ENCODE measurements at regions not wholly inside any gene's neighbourhood (a gene's known extent, or its start where the extent isn't known, plus 50 kb on each side); places are given as distances from the start of the nearest gene placed in this dataset.

- intact Hi-C loops (cut with micrococcal nuclease) (loop anchor here (1.0 to 5.0 kb wide), 4 partner anchors 161 to 1471 kb away; no protein-coding TSS in a partner anchor), dilution Hi-C loops (cut with MboI; ENCODE audit: extremely low pct_ligation_motif_present, low sequenced_read_pairs) (no loop called here)
- H3K9me1 ChIP-seq (replicated peaks; ENCODE audit: control insufficient read depth, extremely low read depth, insufficient read depth, low read length), result no peaks in the 10 kb centered on the region
- H3K9ac ChIP-seq (replicated peaks; ENCODE audit: extremely low read depth, insufficient read depth, low read length), result no peak overlapping the region
- no peaks in the 10 kb centered on the region for H3K4me1 ChIP-seq (ENCODE audit: control insufficient read depth, extremely low read depth, insufficient read depth, low read length)
- no peaks in the 10 kb centered on the region for H3K9me3 ChIP-seq (replicated peaks; ENCODE audit: control insufficient read depth, insufficient read depth, low read length)
- no peaks in the 10 kb centered on the region for H4K20me1 ChIP-seq (replicated peaks; ENCODE audit: control insufficient read depth, extremely low read depth, insufficient read depth, low read length)
- no peaks in the 10 kb centered on the region for H3K27me3 ChIP-seq (ENCODE audit: control insufficient read depth in 2 of 2, insufficient read depth in 2 of 2, low read length in 2 of 2)
- H3K4me3 ChIP-seq (replicated peaks in 1 of 3; ENCODE audit: insufficient read depth in 1 of 3, low read depth in 1 of 3, low read length in 3 of 3), result no peak overlapping the region
- no peak overlapping the region for H2AFZ ChIP-seq (ENCODE audit: low read depth, low read length)
- no peak overlapping the region for H3K4me2 ChIP-seq (ENCODE audit: insufficient read depth, low read length)
- ChIA-PET POLR2A (no interaction called here), CTCF (interaction anchor here (0.9 to 1.6 kb wide), 6 partner anchors 11 to 163 kb away, joined by 3 to 10 read pairs (median 6); no protein-coding TSS in a partner anchor)
- no peaks in the 10 kb centered on the region for H3K36me3 ChIP-seq (ENCODE audit: control insufficient read depth in 2 of 2, extremely low read depth in 1 of 2, insufficient read depth in 2 of 2, low read length in 2 of 2)
- BruUV-seq (replicated peaks), result no TSS peak
- FAIRE-seq (peak; percentile 63), DNase-seq (ENCODE audit: low read depth, low spot score) (peak; percentile 46)
- no peak overlapping the region for H3K27ac ChIP-seq (ENCODE audit: insufficient read depth, low read depth, low read length)
- no peaks in the 10 kb centered on the region for H3K79me2 ChIP-seq (ENCODE audit: control insufficient read depth, insufficient read depth, low read length)
- TF ChIP-seq JUN (IDR thresholded peaks at IDR 0.05; ENCODE audit: borderline replicate concordance, insufficient read depth, insufficient read length, low read depth) (no peak), POLR2A (IDR thresholded peaks at IDR 0.05; ENCODE audit: low read depth, low read length) (no peak), POLR2AphosphoS5 (IDR thresholded peaks at IDR 0.05; ENCODE audit: insufficient read depth, low read depth, low read length) (no peak), CTCF (IDR thresholded peaks at IDR 0.05; ENCODE audit: extremely low read depth in 1 of 2, insufficient read depth in 1 of 2, low read depth in 1 of 2, low read length in 2 of 2) (peak; percentile 60 to 64)
Observed at GRCh38 chr14:83463500-83464098, 1929.9 kb upstream of the SEL1L start.

- dilution Hi-C loops (cut with MboI; ENCODE audit: extremely low pct_ligation_motif_present, low sequenced_read_pairs) (no loop called here), intact Hi-C loops (cut with micrococcal nuclease) (no loop called here)
- ChIA-PET CTCF (no interaction called here), POLR2A (no interaction called here)
- no TSS peak for BruUV-seq (replicated peaks)
- TF ChIP-seq GATA2 (IDR thresholded peaks at IDR 0.05; ENCODE audit: insufficient read depth, insufficient read length, low read depth, low read length), result no peak
- TF ChIP-seq POLR2A (IDR thresholded peaks at IDR 0.05; ENCODE audit: low read depth, low read length), result no peak
- no peak for TF ChIP-seq JUN (IDR thresholded peaks at IDR 0.05; ENCODE audit: borderline replicate concordance, insufficient read depth, insufficient read length, low read depth)
- TF ChIP-seq EZH2 (IDR thresholded peaks at IDR 0.05; ENCODE audit: borderline replicate concordance, low read depth, low read length, severe bottlenecking), result no peak
- no peak for TF ChIP-seq CTCF (IDR thresholded peaks at IDR 0.05; ENCODE audit: extremely low read depth in 1 of 2, insufficient read depth in 1 of 2, low read depth in 1 of 2, low read length in 2 of 2)
- TF ChIP-seq FOS (IDR thresholded peaks at IDR 0.05; ENCODE audit: borderline replicate concordance, insufficient read depth, low read length), result no peak
- TF ChIP-seq MYC (IDR thresholded peaks at IDR 0.05; ENCODE audit: low read depth, low read length), result no peak
- TF ChIP-seq MAX (IDR thresholded peaks at IDR 0.05; ENCODE audit: insufficient read depth, insufficient read length), result no peak
- no peak for TF ChIP-seq POLR2AphosphoS5 (IDR thresholded peaks at IDR 0.05; ENCODE audit: insufficient read depth, low read depth, low read length)
- Histone ChIP-seq H3K36me3 (ENCODE audit: control insufficient read depth in 2 of 2, extremely low read depth in 1 of 2, insufficient read depth in 2 of 2, low read length in 2 of 2) (no peaks in the 10 kb centered on the region), H3K4me2 (ENCODE audit: insufficient read depth, low read length) (no peak overlapping the region), H3K9me3 (replicated peaks; ENCODE audit: control insufficient read depth, insufficient read depth, low read length) (no peaks in the 10 kb centered on the region), H3K4me1 (ENCODE audit: control insufficient read depth, extremely low read depth, insufficient read depth, low read length) (no peaks in the 10 kb centered on the region), H2AFZ (ENCODE audit: low read depth, low read length) (no peak overlapping the region), H3K9ac (replicated peaks; ENCODE audit: extremely low read depth, insufficient read depth, low read length) (no peak overlapping the region), H4K20me1 (replicated peaks; ENCODE audit: control insufficient read depth, extremely low read depth, insufficient read depth, low read length) (no peaks in the 10 kb centered on the region), H3K4me3 (replicated peaks in 1 of 3; ENCODE audit: insufficient read depth in 1 of 3, low read depth in 1 of 3, low read length in 3 of 3) (no peak overlapping the region), H3K9me1 (replicated peaks; ENCODE audit: control insufficient read depth, extremely low read depth, insufficient read depth, low read length) (no peaks in the 10 kb centered on the region), H3K79me2 (ENCODE audit: control insufficient read depth, insufficient read depth, low read length) (no peaks in the 10 kb centered on the region), H3K27me3 (ENCODE audit: control insufficient read depth in 2 of 2, insufficient read depth in 2 of 2, low read length in 2 of 2) (no peaks in the 10 kb centered on the region), H3K27ac (ENCODE audit: insufficient read depth, low read depth, low read length) (no peak overlapping the region)
- no peak for FAIRE-seq
- no peak for DNase-seq (ENCODE audit: low read depth, low spot score)
Observed at GRCh38 chr14:83467811-83468210, 1934.2 kb upstream of the SEL1L start.
